HG03469 (cell line): ENCODE measurements at regions not wholly inside any gene's neighbourhood (a gene's known extent, or its start where the extent isn't known, plus 50 kb on each side); places are given as distances from the start of the nearest gene placed in this dataset.

Experiments used
- ATAC-seq: cut with Tn5 transposase; IDR thresholded peaks from one replicate; pipeline ENCODE4 v1.9.1; 2021; ENCODE audit warnings: mild to moderate bottlenecking, moderate library complexity, moderate number of reproducible peaks; ENCODE audit not compliant: unreplicated experiment

DNA sequence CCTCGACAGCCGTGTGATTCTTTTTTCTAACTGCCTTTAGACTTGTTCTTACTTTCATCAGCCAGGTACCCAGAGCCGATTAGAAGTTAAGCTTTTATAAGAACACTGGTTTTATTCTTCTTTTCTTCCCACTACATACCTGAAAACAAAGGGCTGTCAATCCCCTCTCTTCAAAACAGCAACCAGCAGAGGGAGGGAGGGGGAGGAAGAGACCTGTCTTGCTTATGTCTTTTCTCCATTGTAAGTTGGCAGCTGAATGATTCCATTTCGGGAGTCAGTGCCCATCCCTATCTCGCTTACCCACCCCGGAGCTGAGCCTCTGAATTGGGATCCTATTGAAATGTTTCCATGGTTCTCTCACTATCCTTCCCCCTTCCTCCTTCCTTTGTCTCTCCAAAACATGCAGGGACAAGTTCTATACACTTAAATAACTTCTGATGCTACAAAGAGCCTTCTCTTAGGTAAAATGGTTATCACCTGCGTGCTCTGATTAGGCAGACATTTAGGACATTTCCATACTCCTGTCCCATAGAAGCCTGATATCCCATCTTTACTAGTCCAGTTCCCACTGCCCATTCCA is 83.9 kb upstream of the WWC1 start:
- no peak for ATAC-seq

DNA sequence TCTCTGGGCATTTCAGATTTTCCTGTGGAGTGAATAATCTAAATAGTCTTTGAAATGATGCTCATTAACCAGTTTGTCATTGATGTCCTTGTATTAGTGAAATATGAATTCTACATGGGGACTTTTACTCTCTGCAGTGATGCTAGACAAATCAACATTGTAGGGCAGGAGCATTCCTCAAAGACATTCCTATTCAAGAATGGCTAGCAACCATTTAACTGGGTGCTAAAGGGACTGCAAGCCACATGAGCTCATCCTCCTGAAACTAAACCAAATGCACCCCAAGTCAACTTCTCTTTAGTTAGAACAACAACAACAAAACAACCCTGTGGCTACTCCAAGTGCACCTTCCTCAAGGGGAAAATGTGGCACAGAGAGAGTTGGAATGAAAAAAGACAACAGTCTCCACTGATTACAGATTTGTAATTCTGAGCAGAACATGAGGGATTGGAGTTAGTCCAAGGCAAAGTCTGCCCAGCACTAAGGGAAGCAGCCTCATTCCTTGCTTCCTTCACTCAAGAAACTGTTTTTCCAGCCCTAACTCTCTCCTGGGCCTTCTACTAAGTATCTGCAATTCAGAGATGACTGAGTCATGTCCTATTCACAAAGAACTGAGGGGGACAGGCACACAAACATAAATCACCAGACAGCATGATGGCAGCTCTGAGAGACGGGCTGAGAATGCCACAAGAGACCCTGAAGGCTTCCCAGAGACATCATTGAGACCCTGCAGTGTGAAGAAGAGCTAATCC is 82.0 kb upstream of the WWC1 start:
- ATAC-seq, result no peak

DNA sequence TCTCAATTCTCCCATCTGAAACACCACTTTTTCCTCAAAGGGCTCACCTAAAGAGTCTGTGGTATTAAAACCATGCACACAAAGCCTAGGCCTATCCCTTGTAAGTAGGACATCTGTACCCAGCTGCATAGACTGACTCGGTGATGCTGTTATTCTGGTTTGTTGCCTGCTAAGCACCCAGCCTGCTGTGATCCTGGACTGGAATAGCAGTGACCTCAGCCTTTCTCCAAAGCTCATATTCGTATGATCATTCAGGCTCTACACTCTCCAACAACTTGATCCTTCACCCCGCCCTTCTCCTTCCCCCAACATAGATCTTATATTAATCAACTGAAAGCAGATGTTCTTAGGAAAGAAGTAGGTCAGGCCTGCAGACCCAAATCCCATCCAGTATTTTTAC is 81.4 kb upstream of the WWC1 start:
- ATAC-seq, result no peak

DNA sequence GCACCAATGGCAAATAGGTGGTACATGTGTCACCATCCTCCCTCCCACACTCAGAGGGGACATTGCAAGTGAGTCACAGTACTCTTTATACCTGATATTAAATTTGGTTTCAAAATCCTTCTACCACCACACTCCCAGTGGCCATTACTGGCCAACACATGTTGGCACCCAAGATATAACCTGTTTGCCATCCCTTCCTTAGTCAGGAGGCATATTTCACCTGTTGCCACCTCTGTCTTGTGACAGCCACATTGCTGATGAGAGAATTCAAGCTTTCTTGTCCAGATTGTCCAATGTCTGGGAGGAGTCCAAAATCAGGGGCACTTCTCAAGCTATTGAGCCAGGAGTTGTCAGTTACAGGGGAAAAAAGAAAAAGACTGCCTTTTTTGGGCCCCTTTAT is 80.2 kb upstream of the WWC1 start:
- no peak for ATAC-seq

DNA sequence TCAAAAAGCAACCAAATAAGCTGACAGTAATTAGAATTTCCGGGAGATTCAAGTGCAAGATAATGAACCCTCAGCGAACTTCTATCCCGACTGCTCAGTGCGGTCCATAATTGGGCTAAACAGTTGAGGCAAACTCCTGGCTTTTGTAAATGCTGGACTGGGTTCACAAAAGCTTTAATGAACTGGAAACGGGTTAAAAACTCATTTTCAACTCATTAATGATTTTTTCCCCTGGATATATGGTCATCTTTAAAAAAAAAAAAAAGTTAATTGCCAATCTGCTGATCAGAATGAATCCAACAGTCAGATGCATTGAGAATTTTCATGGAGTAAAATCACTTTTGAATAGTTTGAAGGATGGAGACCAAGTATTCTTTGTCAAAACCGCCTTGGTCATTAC is 79.5 kb upstream of the WWC1 start:
- no peak for ATAC-seq

DNA sequence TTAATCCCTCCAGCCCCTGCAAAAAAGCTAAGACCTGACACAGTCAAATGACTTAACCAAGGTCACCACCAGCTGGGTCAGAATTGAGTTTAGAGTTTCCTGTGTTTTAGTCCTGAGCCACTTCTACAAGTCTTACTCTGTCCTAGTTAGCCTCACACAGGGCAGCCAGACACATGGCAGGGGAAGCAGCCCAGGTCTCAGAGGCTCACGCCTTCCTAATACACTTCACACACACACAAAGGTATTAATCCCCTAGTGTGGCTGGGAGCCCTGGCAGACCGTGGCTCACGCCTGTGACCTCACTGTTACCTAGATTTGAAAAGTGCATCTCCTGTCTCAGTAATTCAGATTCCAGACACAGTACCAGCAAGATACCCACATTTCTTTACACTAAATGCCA is 77.4 kb upstream of the WWC1 start:
- no peak for ATAC-seq

DNA sequence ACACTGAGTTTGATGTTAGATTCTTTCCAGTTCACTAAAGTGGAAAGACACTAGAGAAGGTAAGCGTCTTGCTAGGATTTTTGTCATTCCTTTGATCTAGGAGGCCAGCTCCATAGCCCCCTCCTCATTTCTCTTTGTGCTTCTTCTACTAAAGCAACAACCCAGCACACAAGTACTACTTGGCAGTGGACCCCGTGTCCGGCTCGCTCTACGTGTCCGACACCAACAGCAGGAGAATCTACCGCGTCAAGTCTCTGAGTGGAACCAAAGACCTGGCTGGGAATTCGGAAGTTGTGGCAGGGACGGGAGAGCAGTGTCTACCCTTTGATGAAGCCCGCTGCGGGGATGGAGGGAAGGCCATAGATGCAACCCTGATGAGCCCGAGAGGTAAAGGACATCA is 76.6 kb upstream of the WWC1 start:
- no peak for ATAC-seq

DNA sequence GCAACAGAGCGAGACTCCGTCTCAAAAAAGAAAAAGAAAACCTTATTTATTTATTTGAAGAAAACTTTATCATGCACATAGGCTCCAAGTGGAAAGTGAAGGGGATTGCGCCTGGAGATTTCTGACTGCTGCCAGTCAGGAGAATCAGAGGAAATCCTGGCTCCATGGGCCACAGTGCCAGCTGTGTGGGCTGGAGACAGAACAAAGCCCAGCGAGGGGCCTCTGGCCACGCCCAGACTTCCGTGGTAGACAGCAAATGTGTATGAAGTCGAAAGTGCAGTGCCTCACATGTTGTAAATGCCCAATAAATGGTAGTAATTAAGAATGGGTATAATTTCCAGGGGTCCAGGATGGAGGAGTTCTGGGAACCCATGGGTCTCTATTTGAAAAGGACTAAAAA is 75.8 kb upstream of the WWC1 start:
- no peak for ATAC-seq

DNA sequence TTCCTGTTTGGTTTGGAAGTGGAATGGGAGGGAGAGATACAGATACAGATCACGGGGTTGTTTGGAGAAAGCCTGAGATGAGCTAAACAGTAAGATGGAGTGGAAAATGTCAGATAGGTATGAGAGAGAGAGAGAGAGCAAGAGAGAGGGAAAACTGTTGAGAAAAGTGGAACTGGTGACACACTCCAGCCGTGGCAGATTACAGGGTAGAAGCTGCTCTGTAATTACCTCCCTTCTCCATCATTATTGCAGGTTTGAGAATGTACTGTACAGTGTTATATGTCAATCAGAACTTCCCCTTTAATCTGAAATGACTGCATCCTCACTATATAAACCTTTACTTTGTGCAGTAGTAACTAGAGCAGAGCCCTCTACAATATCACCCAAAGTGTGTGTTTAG is 74.5 kb upstream of the WWC1 start:
- ATAC-seq, result no peak

DNA sequence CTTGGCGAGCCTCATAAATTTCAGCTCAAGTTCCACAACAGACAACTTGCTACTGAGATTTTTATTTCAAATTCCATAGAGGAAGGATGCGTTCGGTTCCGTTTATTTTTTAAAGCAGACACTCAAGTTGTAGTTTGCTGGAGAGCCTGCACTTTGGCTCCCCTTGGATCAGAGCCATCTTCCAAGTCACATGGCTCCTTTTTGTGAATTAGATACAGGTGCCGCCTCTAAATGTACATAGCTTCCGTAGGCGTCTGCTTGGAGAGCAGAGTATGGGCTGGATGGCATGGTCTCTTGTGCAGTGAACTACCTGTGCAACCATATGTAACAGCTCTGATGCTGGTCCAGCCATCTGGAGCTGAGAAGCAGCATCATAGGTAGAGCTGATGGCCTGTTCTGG is 73.9 kb upstream of the WWC1 start:
- no peak for ATAC-seq

DNA sequence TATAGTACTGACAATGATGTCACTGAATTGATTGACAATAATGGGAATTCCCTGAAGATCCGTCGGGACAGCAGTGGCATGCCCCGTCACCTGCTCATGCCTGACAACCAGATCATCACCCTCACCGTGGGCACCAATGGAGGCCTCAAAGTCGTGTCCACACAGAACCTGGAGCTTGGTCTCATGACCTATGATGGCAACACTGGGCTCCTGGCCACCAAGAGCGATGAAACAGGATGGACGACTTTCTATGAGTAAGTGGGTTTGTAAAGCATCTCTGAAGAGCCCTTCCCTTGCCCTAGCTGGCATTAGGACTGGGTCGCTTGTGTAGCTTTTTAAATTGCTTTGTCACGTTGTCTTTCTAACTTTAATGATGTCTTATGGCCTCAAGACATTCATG is 72.7 kb upstream of the WWC1 start:
- no peak for ATAC-seq

DNA sequence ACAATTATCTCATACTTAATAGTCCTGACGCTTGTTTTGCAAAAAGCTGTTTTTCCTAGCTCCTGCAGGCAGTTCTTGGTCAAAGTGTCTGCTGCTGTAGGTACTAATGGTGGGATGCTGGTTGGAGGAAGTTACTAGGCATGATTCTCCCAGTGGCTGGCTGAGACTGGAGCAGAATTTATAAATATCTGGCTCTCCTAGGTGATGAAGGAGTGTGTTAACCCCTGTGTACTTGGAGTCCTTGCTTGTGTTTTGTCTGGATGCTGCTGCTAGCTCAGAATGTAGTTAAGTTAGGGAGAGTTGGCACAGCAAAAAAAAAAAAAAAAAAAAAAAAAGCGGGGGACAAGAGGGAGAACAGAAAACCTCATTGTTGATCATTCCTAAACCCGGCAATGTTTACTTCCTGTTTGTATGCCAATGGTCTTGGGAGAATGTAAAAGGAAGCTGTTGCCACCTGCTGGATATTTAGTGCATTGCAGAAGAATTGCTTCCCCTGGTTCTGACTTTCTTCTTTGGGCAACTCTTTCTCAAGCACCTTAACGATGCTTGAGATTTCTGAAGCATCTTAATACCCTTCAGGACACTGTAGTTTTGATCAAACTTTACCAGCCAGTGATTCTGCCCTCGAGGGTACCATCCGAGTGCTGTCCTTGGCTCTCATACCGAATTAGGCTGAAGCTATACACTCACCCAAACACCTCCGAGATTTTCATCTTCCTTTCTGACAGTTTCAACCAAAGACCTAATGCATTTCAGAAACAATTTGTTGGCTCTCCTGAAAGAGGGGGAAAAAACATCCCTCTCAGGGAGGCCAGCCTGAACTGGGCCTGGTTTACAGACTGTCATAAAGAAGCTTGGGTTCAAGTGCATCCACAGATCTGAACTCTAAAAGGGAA is 71.7 kb upstream of the WWC1 start:
- peak; percentile 85 for ATAC-seq

DNA sequence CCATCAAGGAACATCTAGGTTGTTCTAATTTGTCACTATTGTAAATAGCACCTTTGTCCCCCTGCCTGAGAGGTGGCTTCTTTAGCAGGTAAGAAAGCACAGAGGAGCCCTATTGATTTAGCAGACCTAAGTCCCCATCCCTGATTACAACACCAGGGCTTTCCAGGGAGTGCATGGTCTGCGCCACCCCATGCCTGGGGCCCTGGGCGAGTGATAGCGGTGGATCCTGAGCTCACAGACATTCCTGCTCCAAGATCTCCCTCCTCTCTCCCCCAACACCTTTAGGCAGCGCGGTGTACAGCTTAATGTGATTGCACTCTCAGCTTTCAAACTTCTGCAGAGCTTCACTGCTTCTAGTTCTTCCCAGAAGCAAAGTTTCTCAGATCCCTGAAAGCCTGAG is 67.4 kb upstream of the WWC1 start:
- ATAC-seq, result no peak

DNA sequence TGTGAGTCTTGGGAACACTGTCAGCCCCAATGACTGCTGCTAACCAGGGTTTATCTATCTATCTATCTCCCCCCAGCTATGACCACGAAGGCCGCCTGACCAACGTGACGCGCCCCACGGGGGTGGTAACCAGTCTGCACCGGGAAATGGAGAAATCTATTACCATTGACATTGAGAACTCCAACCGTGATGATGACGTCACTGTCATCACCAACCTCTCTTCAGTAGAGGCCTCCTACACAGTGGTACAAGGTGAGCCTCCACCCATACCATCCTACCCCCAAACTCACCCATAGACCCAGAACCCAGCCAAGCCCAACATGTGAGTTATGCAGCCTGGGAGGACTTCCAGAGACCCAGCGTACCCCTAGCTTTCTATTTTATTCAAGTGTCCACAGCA is 65.4 kb upstream of the WWC1 start:
- no peak for ATAC-seq

DNA sequence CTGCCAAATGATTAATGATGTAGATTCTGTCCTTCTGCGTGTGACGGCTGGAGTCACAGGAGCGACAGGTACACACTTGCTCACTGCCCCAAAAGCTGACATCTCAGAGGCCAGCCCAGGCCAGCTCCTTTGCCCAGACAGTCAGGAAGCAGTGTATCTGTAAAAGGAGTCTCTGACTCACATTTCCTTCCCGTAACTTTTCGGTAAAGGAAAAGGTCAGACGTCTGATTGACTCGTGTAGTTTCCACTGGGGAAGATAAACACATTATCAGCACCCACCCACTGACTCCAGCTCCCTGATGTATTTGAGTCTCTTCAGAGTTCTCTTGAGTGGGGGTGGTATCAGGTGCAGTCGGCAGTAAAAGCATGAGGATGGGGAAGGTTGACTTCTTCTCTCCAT is 64.4 kb upstream of the WWC1 start:
- ATAC-seq, result no peak

DNA sequence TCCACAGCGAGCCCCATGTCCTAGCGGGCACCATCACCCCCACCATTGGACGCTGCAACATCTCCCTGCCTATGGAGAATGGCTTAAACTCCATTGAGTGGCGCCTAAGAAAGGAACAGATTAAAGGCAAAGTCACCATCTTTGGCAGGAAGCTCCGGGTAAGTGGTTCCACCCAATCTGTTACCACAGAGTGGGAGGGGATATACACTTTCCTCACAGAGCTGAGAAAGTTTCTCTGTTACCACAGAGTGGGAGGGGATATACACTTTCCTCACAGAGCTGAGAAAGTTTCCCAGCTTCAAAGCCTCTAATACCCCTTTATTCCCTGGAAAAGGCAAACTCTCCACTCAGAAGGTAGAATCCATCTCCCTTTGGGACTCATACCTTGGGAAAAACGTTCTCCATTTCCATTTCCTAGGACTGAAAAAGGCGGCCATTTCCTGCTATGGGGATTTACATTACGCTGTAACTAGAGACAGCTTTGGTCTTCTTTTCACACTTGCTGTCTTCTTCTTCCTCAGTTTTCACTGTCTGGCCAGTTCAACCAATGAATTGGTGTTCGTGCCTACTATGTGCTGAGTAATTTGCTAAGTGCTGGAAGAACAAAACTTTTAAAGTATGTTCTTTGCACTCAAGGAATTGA is 63.4 kb upstream of the WWC1 start:
- peak; percentile 100 for ATAC-seq

DNA sequence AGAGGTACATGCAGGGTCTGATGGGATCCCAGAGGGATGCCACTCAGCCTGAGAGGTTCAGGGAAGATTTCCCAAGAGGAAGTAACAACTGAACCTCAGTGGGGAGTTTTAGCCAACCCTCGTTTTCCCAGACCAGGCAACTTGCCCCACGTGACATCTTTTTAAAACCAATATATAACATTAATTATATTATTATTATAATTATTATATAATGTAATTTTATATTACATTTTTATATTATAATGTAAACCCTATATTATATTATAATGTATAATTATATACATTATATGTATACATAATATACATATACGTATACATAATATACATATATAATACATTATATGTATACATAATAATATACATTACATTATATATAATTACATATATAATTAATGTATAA is 62.8 kb upstream of the WWC1 start:
- no peak for ATAC-seq

DNA sequence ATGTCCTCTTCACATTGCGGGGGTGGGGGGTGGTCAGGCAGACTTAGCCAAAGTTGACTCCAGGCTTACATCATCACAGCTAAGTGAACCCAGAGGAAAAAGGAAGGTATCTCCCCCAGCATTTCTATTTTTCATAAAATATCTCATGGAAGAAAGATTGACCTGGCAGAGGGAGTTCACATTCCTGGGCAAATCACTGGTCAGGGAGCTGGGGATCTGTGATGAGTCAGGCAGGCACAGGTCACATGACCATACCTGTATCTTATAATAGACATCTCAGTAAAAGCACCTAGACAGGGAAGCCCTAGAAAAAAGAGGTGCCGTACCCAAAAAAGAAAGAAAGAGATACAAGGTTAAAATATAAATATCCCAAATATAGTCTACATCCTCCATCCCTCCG is 57.3 kb upstream of the WWC1 start:
- no peak for ATAC-seq

DNA sequence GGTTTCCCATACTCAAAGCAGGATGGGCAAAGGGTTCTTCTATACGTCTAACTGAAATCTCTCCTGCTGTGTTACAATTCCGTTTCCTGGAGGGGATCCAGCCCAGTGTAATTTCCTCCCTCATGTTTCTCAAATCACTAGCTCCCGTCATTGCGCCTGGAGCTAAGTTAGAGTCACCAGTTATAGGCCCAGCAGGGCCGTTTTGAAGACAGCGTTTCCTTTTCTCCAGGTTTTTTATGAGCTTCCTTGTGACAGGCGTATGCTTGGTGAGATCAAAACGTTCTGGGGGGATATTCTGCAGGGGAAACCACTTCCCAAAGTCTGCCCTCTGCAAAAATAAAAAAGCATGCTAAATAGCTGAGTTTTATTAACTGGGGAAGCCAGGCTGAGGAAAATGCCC is 53.0 kb upstream of the WWC1 start:
- ATAC-seq, result no peak

DNA sequence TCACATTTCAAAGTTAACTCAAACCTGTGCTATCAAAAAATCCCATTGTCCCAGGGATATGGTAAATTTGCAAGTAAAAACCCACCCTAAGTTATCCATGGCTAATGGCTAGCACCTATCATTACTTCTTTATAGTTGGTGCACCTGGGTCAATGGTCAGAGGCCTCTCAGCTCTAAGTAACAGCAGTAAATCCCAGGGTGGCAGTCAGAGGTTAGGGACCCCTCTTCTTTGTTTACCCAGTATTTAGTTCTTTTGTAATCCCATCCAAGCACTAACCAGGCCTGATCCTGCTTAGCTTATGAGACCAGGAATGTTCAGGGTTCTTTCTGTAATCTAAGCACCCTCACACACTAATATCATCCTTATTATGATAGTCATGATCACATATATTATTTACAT is 52.1 kb upstream of the WWC1 start:
- ATAC-seq, result no peak
